Gastrocnemius medialis (tissue), 4 donors: ENCODE measurements at regions not wholly inside any gene's neighbourhood (a gene's known extent, or its start where the extent isn't known, plus 50 kb on each side); places are given as distances from the start of the nearest gene placed in this dataset.
"Not testable (repeated sequence)": the region's sequence is repeated elsewhere in the genome, so short reads cannot be mapped to it uniquely, and the experiment has no call there.

Experiments
- ATAC-seq, 2 donors: fragments of 150-250 bp; one replicate each; pipeline ENCODE4 v1.9.1; 2016
- DNase-seq, 2 donors: peaks; one replicate each; pipeline ENCODE4 v3.0.0-alpha.2; 2019
- H3K27ac ChIP-seq, 4 donors: fragments of 200-600 bp; sonication (generic); 1 replicate in 1 of 4; 2 replicates in 3 of 4; pipeline ENCODE4 v1.5.1; 2016 to 2018; ENCODE audit warnings: mild to moderate bottlenecking in 2 of 4, moderate library complexity in 1 of 4
- H3K27me3 ChIP-seq, 3 donors: fragments of 200-600 bp; sonication (generic) in 2 of 3; 1 replicate in 1 of 3; 2 replicates in 2 of 3; pipeline versions ENCODE4 v1.5.1 to v1.6.0; 2016 to 2019; ENCODE audit warnings: mild to moderate bottlenecking in 1 of 3, moderate library complexity in 1 of 3
- H3K36me3 ChIP-seq, 2 donors: fragments of 200-600 bp; sonication (generic) in 1 of 2; one replicate each; pipeline ENCODE4 v1.5.1; 2017 to 2018
- H3K4me1 ChIP-seq, 2 donors: fragments of 200-600 bp; sonication (generic) in 1 of 2; one replicate each; pipeline ENCODE4 v1.5.1; 2016 to 2017; ENCODE audit warnings: mild to moderate bottlenecking in 2 of 2
- H3K4me3 ChIP-seq, 4 donors: fragments of 200-600 bp; sonication (generic) in 3 of 4; 1 replicate in 1 of 4; 2 replicates in 3 of 4; pipeline ENCODE4 v1.5.1; 2016 to 2019; ENCODE audit warnings: mild to moderate bottlenecking in 2 of 4
- H3K9me3 ChIP-seq, 3 donors: fragments of 200-600 bp; sonication (generic) in 2 of 3; 1 replicate in 1 of 3; 2 replicates in 2 of 3; pipeline ENCODE4 v1.5.1; 2016 to 2019
- POLR2A ChIP-seq, 2 donors: fragments of 450-650 bp; IDR thresholded peaks; one replicate each; pipeline ENCODE4 v1.6.1; 2017; ENCODE audit warnings: antibody characterized with exemption in 2 of 2, mild to moderate bottlenecking in 2 of 2, moderate library complexity in 2 of 2
- in situ Hi-C, 4 donors: fragments of 200-750 bp; cut with MboI; loops; one replicate each; pipeline versions ENCODE4 v1.15.0 to v1.8.0; 2017; ENCODE audit warnings: low sequenced_read_pairs in 4 of 4
- intact Hi-C: fragments of 100-400 bp; cut with DNase I; formaldehyde crosslinking; loops from one replicate; pipeline ENCODE4 v1.15.1; 2023; ENCODE audit warnings: low total_unique reads
- TF ChIP-seq, protein P1 (sequence below), 5 experiments: fragments of 450-650 bp in 3 of 5; fragments of 200-600 bp in 2 of 5; sonication (generic) in 2 of 5; IDR thresholded peaks in 4 of 5; conservative IDR thresholded peaks in 1 of 5; 1 replicate in 4 of 5; 2 replicates in 1 of 5; pipeline ENCODE4 v1.5.1; 2016 to 2019; ENCODE audit warnings: antibody characterized with exemption in 5 of 5, mild to moderate bottlenecking in 3 of 5, moderate library complexity in 3 of 5

DNA sequence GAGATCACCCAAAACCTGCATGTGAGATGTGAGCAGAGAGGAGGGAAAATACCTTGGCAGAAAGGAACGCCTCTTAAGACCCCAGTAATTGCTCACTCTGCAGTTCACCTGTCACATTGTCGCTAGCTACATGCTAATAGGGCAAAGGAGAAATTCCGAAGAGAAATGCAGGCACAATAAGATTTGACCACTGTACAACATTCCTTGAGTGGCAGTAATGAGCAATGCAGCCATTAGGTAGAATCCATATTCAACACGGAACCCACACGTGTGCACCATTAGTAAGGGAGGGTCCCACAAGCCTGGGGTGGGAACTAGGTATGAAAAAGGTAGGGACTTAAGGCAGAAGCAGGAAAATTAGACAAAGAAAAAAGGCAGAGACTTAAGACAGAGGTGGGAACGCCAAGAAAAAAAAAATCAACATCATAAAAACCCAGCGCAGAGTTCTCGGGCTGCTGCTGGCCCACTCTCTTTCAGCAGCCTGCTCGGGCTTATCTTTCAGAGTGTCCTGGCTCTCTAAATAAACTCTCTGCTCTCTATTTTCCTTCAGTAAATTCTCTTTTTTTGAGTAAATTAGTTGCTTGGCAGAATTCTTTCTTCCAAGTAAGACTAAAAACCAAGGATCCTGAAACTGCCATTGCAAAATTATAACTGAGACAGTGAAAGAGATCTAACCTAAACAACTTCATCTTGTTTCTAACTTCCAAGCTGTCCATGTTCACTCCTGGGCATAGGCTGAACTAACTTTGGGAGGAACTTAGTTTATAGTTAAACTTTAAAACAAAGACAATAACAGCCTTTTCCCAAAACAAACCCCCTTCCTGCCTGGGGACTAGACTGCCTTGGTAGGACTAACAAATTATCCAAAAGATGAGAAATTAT, 116.5 kb downstream of the CD24 start:
- Histone ChIP-seq H3K9me3 (no peaks in the 10 kb centered on the region), H3K4me3 (no peak overlapping the region), H3K36me3 (no peaks in the 10 kb centered on the region), H3K4me1 (no peaks in the 10 kb centered on the region), H3K27me3 (no peaks in the 10 kb centered on the region), H3K27ac (no peak overlapping the region)
- intact Hi-C loops (no loop called here), in situ Hi-C loops (no loop called here)
- no peak for TF ChIP-seq POLR2A (IDR thresholded peaks at IDR 0.05)
- TF ChIP-seq, protein P1, sequence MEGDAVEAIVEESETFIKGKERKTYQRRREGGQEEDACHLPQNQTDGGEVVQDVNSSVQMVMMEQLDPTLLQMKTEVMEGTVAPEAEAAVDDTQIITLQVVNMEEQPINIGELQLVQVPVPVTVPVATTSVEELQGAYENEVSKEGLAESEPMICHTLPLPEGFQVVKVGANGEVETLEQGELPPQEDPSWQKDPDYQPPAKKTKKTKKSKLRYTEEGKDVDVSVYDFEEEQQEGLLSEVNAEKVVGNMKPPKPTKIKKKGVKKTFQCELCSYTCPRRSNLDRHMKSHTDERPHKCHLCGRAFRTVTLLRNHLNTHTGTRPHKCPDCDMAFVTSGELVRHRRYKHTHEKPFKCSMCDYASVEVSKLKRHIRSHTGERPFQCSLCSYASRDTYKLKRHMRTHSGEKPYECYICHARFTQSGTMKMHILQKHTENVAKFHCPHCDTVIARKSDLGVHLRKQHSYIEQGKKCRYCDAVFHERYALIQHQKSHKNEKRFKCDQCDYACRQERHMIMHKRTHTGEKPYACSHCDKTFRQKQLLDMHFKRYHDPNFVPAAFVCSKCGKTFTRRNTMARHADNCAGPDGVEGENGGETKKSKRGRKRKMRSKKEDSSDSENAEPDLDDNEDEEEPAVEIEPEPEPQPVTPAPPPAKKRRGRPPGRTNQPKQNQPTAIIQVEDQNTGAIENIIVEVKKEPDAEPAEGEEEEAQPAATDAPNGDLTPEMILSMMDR (IDR thresholded peaks at IDR 0.05 in 4 of 5, conservative IDR thresholded peaks at IDR 0.05 in 1 of 5), result no peak
- ATAC-seq (no peak), DNase-seq (no peak)

DNA sequence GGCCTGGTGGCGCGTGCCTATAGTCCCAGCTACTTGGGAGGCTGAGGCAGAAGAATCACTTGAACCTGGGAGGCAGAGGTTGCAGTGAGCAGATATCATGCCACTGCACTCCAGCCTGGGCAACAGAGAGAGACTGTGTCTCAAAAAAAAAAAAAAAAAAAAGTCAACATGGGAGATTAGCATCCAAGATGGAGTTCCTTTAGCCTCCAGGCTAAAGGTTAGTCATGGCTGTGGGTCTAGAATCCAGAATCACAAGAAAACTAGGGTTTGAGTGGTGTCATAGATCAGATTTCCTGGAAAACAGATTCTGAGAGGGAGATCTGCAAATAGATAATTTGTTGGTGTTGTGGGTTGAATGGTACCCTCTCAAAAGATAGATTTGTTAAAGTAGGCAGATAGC, 117.2 kb downstream of the CD24 start:
- H3K27ac ChIP-seq, DNase-seq, in situ Hi-C loops, intact Hi-C loops, ATAC-seq, H3K4me1 ChIP-seq, H3K9me3 ChIP-seq, H3K36me3 ChIP-seq, H3K27me3 ChIP-seq, H3K4me3 ChIP-seq: not testable (repeated sequence)

DNA sequence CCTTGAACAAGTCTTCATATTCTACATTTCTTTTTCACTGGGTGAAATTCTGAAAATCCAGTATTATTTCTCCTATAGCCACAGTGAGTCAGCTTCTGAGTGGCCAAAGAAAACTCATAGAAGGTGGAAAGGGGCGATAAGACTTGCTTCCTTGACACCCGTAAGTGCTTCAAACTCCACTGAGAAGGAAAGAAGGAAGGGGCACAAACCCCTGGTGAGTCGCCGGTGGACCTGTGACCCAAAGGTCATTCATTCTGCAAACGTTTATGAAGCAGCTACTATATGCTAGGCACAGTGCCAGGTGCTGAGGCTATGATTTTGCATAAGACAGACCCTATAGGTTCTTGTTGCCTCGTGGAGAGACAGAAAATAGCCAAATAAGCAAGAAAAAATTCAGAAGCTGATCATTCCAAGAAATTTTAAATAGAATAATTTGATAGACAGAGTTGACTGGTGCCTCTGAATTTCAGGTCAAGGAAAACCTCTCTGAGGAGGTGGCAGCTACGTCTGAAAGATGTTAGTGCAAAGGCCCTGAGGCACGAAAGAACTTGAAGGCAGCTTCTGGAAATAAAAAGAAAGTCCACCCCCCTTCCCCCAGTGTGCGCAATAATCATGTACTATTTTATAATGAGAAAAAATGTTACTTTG, 118.2 kb downstream of the CD24 start:
- H3K27me3 ChIP-seq, result no peaks in the 10 kb centered on the region
- in situ Hi-C loops, result no loop called here
- intact Hi-C loops, result no loop called here
- H3K4me3 ChIP-seq, result no peak overlapping the region
- DNase-seq (no peak), ATAC-seq (no peak)
- no peak overlapping the region for H3K27ac ChIP-seq
- TF ChIP-seq, protein P1 (IDR thresholded peaks at IDR 0.05 in 4 of 5, conservative IDR thresholded peaks at IDR 0.05 in 1 of 5), result no peak
- TF ChIP-seq POLR2A (IDR thresholded peaks at IDR 0.05), result no peak
- no peaks in the 10 kb centered on the region for H3K9me3 ChIP-seq
- no peaks in the 10 kb centered on the region for H3K36me3 ChIP-seq
- H3K4me1 ChIP-seq, result no peaks in the 10 kb centered on the region

DNA sequence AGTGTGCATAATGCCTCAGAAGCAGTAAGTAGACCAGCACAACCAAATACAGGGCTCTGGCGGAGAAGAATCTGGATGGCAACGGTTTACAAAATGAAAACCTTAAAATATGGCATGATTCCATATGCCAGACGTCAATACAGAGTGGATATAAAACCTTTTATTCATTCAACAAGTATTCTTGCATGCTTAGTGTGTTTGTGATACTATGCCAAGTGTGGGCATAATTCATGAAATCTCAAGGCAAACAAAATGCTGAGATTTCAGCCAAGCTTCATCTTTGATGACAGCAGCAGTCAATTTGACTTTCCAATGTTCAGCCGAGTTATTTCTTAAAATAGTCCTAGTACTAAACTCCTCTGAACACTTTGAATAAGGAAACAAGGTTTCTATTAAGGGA, 119.4 kb downstream of the CD24 start:
- ATAC-seq, result no peak

More for the DNA sequence above, 119.4 kb downstream of the CD24 start:
- Histone ChIP-seq H3K27ac (no peak overlapping the region), H3K4me3 (no peak overlapping the region), H3K4me1 (no peaks in the 10 kb centered on the region), H3K27me3 (no peaks in the 10 kb centered on the region), H3K9me3 (no peaks in the 10 kb centered on the region), H3K36me3 (no peaks in the 10 kb centered on the region)
- no peak for DNase-seq
- in situ Hi-C loops, result no loop called here
- intact Hi-C loops, result no loop called here
- TF ChIP-seq, protein P1 (IDR thresholded peaks at IDR 0.05 in 4 of 5, conservative IDR thresholded peaks at IDR 0.05 in 1 of 5), result no peak
- TF ChIP-seq POLR2A (IDR thresholded peaks at IDR 0.05), result no peak
